HL-60 (cell line): ENCODE measurements at regions not wholly inside any gene's neighbourhood (a gene's known extent, or its start where the extent isn't known, plus 50 kb on each side); places are given as distances from the start of the nearest gene placed in this dataset.

Source experiments
- GABPA ChIP-seq: IDR thresholded peaks from 2 replicates; pipeline ENCODE4 v1.6.1; 2012; ENCODE audit warnings: low read depth
- POLR2AphosphoS5 ChIP-seq: IDR thresholded peaks from 2 replicates; pipeline ENCODE4 v1.6.1; 2012; ENCODE audit warnings: low read depth
- TF ChIP-seq, protein P1 (sequence below): IDR thresholded peaks from one replicate; pipeline ENCODE4 v1.5.1; 2011; ENCODE audit warnings: low read length, control low read depth, inconsistent platforms; ENCODE audit not compliant: insufficient read depth
- TF ChIP-seq, protein P2 (sequence below): IDR thresholded peaks from 2 replicates; pipeline ENCODE4 v1.6.1; 2012; ENCODE audit warnings: low read depth; ENCODE audit not compliant: insufficient replicate concordance

DNA sequence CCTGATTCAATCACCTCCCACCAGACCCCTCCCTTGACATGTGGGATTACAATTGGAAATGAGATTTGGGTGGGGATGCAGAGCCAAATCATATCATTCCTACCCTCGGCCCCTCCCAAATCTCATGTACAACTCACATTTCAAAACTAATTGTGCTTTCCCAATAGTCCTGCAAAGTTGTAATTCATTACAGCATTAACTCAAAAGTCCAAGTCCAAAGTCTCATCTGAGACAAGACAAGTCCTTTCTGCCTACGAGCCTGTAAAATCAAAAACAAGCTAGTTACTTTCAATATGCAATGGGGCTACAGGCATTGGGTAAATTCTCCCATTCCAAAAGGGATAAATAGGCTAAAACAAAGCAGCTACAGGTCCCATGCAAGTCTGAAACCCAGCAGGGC, 634.6 kb downstream of the SLC6A15 start:
- TF ChIP-seq, protein P1, sequence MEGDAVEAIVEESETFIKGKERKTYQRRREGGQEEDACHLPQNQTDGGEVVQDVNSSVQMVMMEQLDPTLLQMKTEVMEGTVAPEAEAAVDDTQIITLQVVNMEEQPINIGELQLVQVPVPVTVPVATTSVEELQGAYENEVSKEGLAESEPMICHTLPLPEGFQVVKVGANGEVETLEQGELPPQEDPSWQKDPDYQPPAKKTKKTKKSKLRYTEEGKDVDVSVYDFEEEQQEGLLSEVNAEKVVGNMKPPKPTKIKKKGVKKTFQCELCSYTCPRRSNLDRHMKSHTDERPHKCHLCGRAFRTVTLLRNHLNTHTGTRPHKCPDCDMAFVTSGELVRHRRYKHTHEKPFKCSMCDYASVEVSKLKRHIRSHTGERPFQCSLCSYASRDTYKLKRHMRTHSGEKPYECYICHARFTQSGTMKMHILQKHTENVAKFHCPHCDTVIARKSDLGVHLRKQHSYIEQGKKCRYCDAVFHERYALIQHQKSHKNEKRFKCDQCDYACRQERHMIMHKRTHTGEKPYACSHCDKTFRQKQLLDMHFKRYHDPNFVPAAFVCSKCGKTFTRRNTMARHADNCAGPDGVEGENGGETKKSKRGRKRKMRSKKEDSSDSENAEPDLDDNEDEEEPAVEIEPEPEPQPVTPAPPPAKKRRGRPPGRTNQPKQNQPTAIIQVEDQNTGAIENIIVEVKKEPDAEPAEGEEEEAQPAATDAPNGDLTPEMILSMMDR = no peak
- TF ChIP-seq POLR2AphosphoS5 = no peak
- TF ChIP-seq, protein P2, sequence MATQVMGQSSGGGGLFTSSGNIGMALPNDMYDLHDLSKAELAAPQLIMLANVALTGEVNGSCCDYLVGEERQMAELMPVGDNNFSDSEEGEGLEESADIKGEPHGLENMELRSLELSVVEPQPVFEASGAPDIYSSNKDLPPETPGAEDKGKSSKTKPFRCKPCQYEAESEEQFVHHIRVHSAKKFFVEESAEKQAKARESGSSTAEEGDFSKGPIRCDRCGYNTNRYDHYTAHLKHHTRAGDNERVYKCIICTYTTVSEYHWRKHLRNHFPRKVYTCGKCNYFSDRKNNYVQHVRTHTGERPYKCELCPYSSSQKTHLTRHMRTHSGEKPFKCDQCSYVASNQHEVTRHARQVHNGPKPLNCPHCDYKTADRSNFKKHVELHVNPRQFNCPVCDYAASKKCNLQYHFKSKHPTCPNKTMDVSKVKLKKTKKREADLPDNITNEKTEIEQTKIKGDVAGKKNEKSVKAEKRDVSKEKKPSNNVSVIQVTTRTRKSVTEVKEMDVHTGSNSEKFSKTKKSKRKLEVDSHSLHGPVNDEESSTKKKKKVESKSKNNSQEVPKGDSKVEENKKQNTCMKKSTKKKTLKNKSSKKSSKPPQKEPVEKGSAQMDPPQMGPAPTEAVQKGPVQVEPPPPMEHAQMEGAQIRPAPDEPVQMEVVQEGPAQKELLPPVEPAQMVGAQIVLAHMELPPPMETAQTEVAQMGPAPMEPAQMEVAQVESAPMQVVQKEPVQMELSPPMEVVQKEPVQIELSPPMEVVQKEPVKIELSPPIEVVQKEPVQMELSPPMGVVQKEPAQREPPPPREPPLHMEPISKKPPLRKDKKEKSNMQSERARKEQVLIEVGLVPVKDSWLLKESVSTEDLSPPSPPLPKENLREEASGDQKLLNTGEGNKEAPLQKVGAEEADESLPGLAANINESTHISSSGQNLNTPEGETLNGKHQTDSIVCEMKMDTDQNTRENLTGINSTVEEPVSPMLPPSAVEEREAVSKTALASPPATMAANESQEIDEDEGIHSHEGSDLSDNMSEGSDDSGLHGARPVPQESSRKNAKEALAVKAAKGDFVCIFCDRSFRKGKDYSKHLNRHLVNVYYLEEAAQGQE = no peak
- no peak for TF ChIP-seq GABPA
